T-cell (primary cell): ENCODE measurements at regions not wholly inside any gene's neighbourhood (a gene's known extent, or its start where the extent isn't known, plus 50 kb on each side); places are given as distances from the start of the nearest gene placed in this dataset.

Experiments used
- ATAC-seq, 4 experiments: fragments of 200-7000 bp in 3 of 4; fragments of 150-1000 bp in 1 of 4; cut with Tn5 transposase; replicated peaks in 1 of 4; 1 replicate in 3 of 4; 2 replicates in 1 of 4; pipeline ENCODE4 v1.10.0; 2021; ENCODE audit warnings: moderate library complexity in 3 of 4, mild to moderate bottlenecking in 2 of 4, moderate number of reproducible peaks in 1 of 4
- CTCF ChIA-PET, 2 donors: fragments of 300-600 bp; sonication (Branson Sonifier 250); formaldehyde crosslinking; loops; one replicate each; lab custom pipeline; 2022; ENCODE audit warnings: antibody characterized with exemption in 2 of 2; lab: Charles Lee
- POLR2A ChIA-PET, 2 donors: fragments of 300-600 bp; sonication (Branson Sonifier 250); formaldehyde crosslinking; loops; one replicate each; lab custom pipeline; 2022; ENCODE audit warnings: antibody characterized with exemption in 2 of 2; lab: Charles Lee
- DNase-seq, 35 experiments: peaks; one replicate each; pipeline versions ENCODE4 v3.0.0 to v3.0.0-alpha.2; 2013 to 2023
- H3K27ac ChIP-seq: one replicate; pipeline ENCODE4 v1.5.1; 2013; ENCODE audit warnings: low read length
- H3K27me3 ChIP-seq, 2 experiments: replicated peaks in 1 of 2; 1 replicate in 1 of 2; 2 replicates in 1 of 2; pipeline versions ENCODE4 v1.6.1 to v1.7.0; 2013; ENCODE audit warnings: low read length in 1 of 2, mixed read lengths in 1 of 2; ENCODE audit not compliant: control insufficient read depth in 2 of 2, insufficient read depth in 2 of 2; ENCODE audit errors: extremely low read depth in 1 of 2
- H3K36me3 ChIP-seq, 2 donors: 1 replicate in 1 of 2; 2 replicates in 1 of 2; pipeline versions ENCODE4 v1.6.1 to v1.7.0; 2013; ENCODE audit warnings: low read length in 1 of 2; ENCODE audit not compliant: control insufficient read depth in 2 of 2, insufficient read depth in 1 of 2; ENCODE audit errors: extremely low read depth in 1 of 2
- H3K4me1 ChIP-seq, 2 experiments: 1 replicate in 1 of 2; 2 replicates in 1 of 2; pipeline versions ENCODE4 v1.6.1 to v1.7.0; 2013; ENCODE audit warnings: low read length in 2 of 2, mixed read lengths in 1 of 2; ENCODE audit not compliant: insufficient read depth in 2 of 2, control insufficient read depth in 1 of 2; ENCODE audit errors: extremely low read depth in 1 of 2
- H3K4me3 ChIP-seq, 2 donors: 1 replicate in 1 of 2; 2 replicates in 1 of 2; pipeline versions ENCODE4 v1.5.1 to v1.7.0; 2013; ENCODE audit warnings: mild to moderate bottlenecking in 2 of 2, low read length in 1 of 2, moderate library complexity in 1 of 2; ENCODE audit not compliant: control insufficient read depth in 1 of 2; ENCODE audit errors: extremely low read depth in 1 of 2
- H3K9me3 ChIP-seq: 2 replicates; pipeline ENCODE4 v1.7.0; 2013
- H3K27ac Mint-ChIP-seq, 2 donors: one replicate each; pipeline ENCODE4 v1.8.0; 2020 to 2021; ENCODE audit warnings: mild to moderate bottlenecking in 2 of 2, mixed read lengths in 2 of 2
- H3K27me3 Mint-ChIP-seq, 2 donors: one replicate each; pipeline ENCODE4 v1.8.0; 2021 to 2022; ENCODE audit warnings: mixed read lengths in 2 of 2
- H3K36me3 Mint-ChIP-seq: one replicate; pipeline ENCODE4 v1.8.0; 2021; ENCODE audit warnings: mixed read lengths
- H3K4me1 Mint-ChIP-seq, 3 donors: one replicate each; pipeline ENCODE4 v1.8.0; 2020 to 2022; ENCODE audit warnings: mixed read lengths in 3 of 3, mild to moderate bottlenecking in 1 of 3
- H3K4me3 Mint-ChIP-seq, 3 donors: one replicate each; pipeline ENCODE4 v1.8.0; 2020 to 2022; ENCODE audit warnings: mild to moderate bottlenecking in 3 of 3, mixed read lengths in 3 of 3, moderate library complexity in 3 of 3
- H3K9me3 Mint-ChIP-seq, 3 donors: one replicate each; pipeline ENCODE4 v1.8.0; 2020 to 2022; ENCODE audit warnings: mixed read lengths in 3 of 3
- WGBS: methylation state at CpG from one replicate; pipeline ENCODE4 v1.1.5; 2013; ENCODE audit warnings: missing lambda C conversion rate; ENCODE audit not compliant: insufficient coverage; 5-methylcytosine and 5-hydroxymethylcytosine counted together

GRCh38 chrX:28108186-28108945 lies 127.1 kb upstream of the DCAF8L1 start:
- ChIA-PET POLR2A (no interaction called here), CTCF (no interaction called here)
- Mint-ChIP-seq H3K9me3 (peaks cover 2 to 7% (median 3%) of the 10 kb centered on the region in 3 donors), H3K4me1 (no peaks in the 10 kb centered on the region), H3K36me3 (no peaks in the 10 kb centered on the region), H3K27ac (no peak overlapping the region), H3K27me3 (no peaks in the 10 kb centered on the region), H3K4me3 (no peak overlapping the region)
- no CpG with 5 or more reads among the region's 1 CpG for WGBS
- H3K9me3 ChIP-seq = no peaks in the 10 kb centered on the region
- no peaks in the 10 kb centered on the region for H3K36me3 ChIP-seq
- no peaks in the 10 kb centered on the region for H3K4me1 ChIP-seq
- no peak overlapping the region for H3K4me3 ChIP-seq
- DNase-seq = no peak
- no peak for ATAC-seq
- no peaks in the 10 kb centered on the region for H3K27me3 ChIP-seq
- H3K27ac ChIP-seq = no peak overlapping the region

DNA sequence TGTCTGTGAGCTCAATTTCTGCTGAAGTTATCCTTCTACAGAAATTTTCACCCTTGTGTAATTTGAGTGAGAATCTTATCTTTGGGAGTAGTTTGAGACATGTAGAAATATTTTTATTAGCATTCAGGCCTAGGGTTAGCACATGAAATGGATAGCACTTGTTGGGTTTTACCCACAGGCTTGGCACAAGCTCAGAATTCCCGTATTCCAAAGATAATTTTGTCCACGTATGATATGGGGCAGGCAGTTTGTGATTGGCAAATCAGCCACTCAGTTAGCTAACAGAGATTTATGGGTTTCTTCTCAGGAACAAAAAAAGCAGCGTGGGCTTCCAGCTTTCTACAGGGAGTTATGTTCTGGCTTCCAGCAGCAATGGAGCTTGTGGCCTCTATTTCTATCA lies 117.9 kb upstream of the DCAF8L1 start:
- DNase-seq (no peak), ATAC-seq (no peak)
- no peak overlapping the region for H3K27ac Mint-ChIP-seq
- Histone ChIP-seq H3K4me3 (no peak overlapping the region), H3K36me3 (no peaks in the 10 kb centered on the region), H3K27me3 (no peaks in the 10 kb centered on the region), H3K27ac (no peak overlapping the region), H3K4me1 (no peaks in the 10 kb centered on the region), H3K9me3 (no peaks in the 10 kb centered on the region)
- no peaks in the 10 kb centered on the region for H3K36me3 Mint-ChIP-seq
- ChIA-PET CTCF (no interaction called here), POLR2A (no interaction called here)
- H3K4me1 Mint-ChIP-seq = no peaks in the 10 kb centered on the region
- peaks cover 0 to 4% of the 10 kb centered on the region in 2 donors for H3K27me3 Mint-ChIP-seq
- H3K4me3 Mint-ChIP-seq = no peak overlapping the region
- WGBS = 75% methylated on average over 2 of the region's 3 CpGs
- peaks cover 0 to 5% (median 0%) of the 10 kb centered on the region in 3 donors for H3K9me3 Mint-ChIP-seq

DNA sequence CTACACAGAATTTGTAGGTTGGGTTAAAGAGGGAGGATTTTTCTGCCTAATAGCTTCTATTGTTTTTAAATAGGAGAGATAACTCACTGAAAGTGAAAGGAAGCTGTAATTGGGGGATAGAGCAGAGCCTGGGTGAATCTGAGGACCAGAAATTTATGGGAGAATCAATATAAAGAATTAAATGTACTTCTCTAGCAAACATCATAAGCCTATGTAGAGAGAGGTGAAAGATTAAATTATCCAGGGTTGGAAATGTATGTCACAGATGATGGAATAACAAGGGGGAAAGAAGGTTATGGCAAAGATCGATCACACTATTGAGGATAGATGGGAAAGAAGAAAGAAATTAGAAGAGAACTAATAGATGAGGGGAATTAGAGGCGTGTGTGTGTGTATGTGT lies 104.4 kb upstream of the DCAF8L1 start:
- DNase-seq (no peak), ATAC-seq (no peak)
- H3K4me3 ChIP-seq = no peak overlapping the region
- H3K4me3 Mint-ChIP-seq = no peak overlapping the region
- no peaks in the 10 kb centered on the region for H3K36me3 ChIP-seq
- H3K27ac ChIP-seq = no peak overlapping the region
- H3K27me3 ChIP-seq = no peaks in the 10 kb centered on the region
- peaks cover 5 to 13% (median 8%) of the 10 kb centered on the region in 3 donors for H3K9me3 Mint-ChIP-seq
- no peaks in the 10 kb centered on the region for H3K4me1 Mint-ChIP-seq
- H3K4me1 ChIP-seq = no peaks in the 10 kb centered on the region
- no peaks in the 10 kb centered on the region for H3K27me3 Mint-ChIP-seq
- H3K9me3 ChIP-seq = no peaks in the 10 kb centered on the region
- no peaks in the 10 kb centered on the region for H3K36me3 Mint-ChIP-seq
- POLR2A ChIA-PET = no interaction called here
- CTCF ChIA-PET = no interaction called here
- no peak overlapping the region for H3K27ac Mint-ChIP-seq
- WGBS = 80% methylated on average over 1 of the region's 2 CpGs

GRCh38 chrX:28058901-28059300 lies 77.7 kb upstream of the DCAF8L1 start:
- Histone ChIP-seq H3K4me3 (no peak overlapping the region), H3K27ac (no peak overlapping the region), H3K27me3 (no peaks in the 10 kb centered on the region), H3K9me3 (no peaks in the 10 kb centered on the region), H3K4me1 (no peaks in the 10 kb centered on the region), H3K36me3 (no peaks in the 10 kb centered on the region)
- Mint-ChIP-seq H3K4me1 (no peaks in the 10 kb centered on the region), H3K27me3 (no peaks in the 10 kb centered on the region), H3K36me3 (no peaks in the 10 kb centered on the region), H3K9me3 (peaks cover 10 to 12% (median 10%) of the 10 kb centered on the region in 3 donors), H3K27ac (no peak overlapping the region), H3K4me3 (no peak overlapping the region)
- WGBS = no CpG with 5 or more reads among the region's 2 CpGs
- ChIA-PET POLR2A (no interaction called here), CTCF (no interaction called here)
- DNase-seq (no peak), ATAC-seq (no peak)

DNA sequence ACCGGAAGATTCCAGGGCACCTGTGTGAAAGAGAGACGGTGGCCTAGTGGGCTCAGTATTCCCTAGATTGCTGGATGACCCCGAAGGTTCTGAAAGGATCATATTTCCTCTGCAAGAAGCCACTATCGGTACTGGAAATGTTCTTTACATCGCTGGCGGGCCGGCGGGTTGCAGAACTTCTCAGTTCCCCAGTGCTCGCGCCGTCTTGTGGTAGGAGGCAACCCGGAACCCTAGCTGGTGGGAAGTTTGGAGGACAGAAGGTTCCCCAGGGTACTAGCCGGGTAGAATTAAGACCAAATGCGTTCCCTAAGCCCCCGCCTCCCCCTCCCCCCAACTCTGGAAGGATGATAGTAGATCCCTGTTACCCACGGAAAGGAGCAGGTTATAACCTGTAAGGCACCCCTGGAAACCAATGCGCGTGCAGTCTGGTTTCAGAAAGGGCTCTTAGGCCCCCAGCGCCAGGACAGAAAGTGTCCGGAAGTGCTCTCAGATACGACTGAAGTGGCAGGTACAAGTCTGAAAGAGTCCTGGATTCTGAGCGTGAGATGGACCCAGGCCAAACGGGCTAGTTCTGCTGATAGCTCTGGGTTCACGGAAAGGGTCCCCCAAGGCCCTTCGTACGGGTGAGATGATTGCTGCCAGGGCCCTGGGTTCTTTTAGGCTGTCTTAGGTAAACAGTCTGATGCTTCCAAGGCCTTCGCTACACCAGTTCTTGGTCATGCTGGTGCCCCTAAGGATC lies 61.7 kb upstream of the DCAF8L1 start:
- Histone ChIP-seq H3K4me3 (no peak overlapping the region), H3K4me1 (no peaks in the 10 kb centered on the region), H3K36me3 (no peaks in the 10 kb centered on the region), H3K27me3 (no peaks in the 10 kb centered on the region), H3K27ac (no peak overlapping the region), H3K9me3 (no peaks in the 10 kb centered on the region)
- Mint-ChIP-seq H3K9me3 (peaks cover 0 to 6% (median 3%) of the 10 kb centered on the region in 3 donors), H3K4me3 (no peak overlapping the region), H3K27me3 (no peaks in the 10 kb centered on the region), H3K27ac (no peak overlapping the region), H3K36me3 (no peaks in the 10 kb centered on the region), H3K4me1 (no peaks in the 10 kb centered on the region)
- DNase-seq (no peak), ATAC-seq (no peak)
- POLR2A ChIA-PET = no interaction called here
- CTCF ChIA-PET = no interaction called here
- WGBS = 89% methylated on average over 8 of the region's 27 CpGs

- no peaks in the 10 kb centered on the region for H3K4me1 ChIP-seq
- Mint-ChIP-seq H3K27ac (no peak overlapping the region), H3K36me3 (no peaks in the 10 kb centered on the region), H3K4me3 (no peak overlapping the region), H3K9me3 (peaks cover 3 to 6% (median 5%) of the 10 kb centered on the region in 3 donors), H3K4me1 (no peaks in the 10 kb centered on the region), H3K27me3 (no peaks in the 10 kb centered on the region)
- H3K36me3 ChIP-seq = no peaks in the 10 kb centered on the region
- CTCF ChIA-PET = no interaction called here
- WGBS = 94% methylated on average over 12 of the region's 16 CpGs
- DNase-seq = no peak
- H3K9me3 ChIP-seq = no peaks in the 10 kb centered on the region
- POLR2A ChIA-PET = no interaction called here
- no peaks in the 10 kb centered on the region for H3K27me3 ChIP-seq
- H3K27ac ChIP-seq = no peak overlapping the region
- no peak for ATAC-seq
- no peak overlapping the region for H3K4me3 ChIP-seq
Observed at GRCh38 chrX:28042260-28042659, 61.0 kb upstream of the DCAF8L1 start.
